ENCODE measurements at regions not wholly inside any gene's neighbourhood (a gene's known extent, or its start where the extent isn't known, plus 50 kb on each side); places are given as distances from the start of the nearest gene placed in this dataset.

- TF ChIP-seq CTCF (conservative IDR thresholded peaks at IDR 0.05; ENCODE audit: low read depth, low read length), result no peak
- TF ChIP-seq EZH2 (IDR thresholded peaks at IDR 0.05; ENCODE audit: low read length, unreplicated experiment), result no peak
Observed at GRCh38 chr20:57024849-57025248, 241.6 kb downstream of the BMP7 start.

All from PC-3 (cell line).